Neural progenitor cell (in vitro differentiated cells): ENCODE measurements at regions not wholly inside any gene's neighbourhood (a gene's known extent, or its start where the extent isn't known, plus 50 kb on each side); places are given as distances from the start of the nearest gene placed in this dataset.

ENCODE experiments used
- DNase-seq: peaks from one replicate; pipeline ENCODE4 v3.0.0-alpha.2; 2016; ENCODE audit warnings: low spot score
- H2AFZ ChIP-seq: fragments of 200-600 bp; sonication (generic); replicated peaks from 2 replicates; pipeline ENCODE4 v1.6.1; 2016; ENCODE audit warnings: antibody characterized with exemption
- H3F3A ChIP-seq: fragments of 200-600 bp; sonication (generic); 2 replicates; pipeline ENCODE4 v1.6.1; 2016; ENCODE audit warnings: antibody characterized with exemption, low read depth
- H3K27ac ChIP-seq: fragments of 200-600 bp; sonication (generic); 2 replicates; pipeline ENCODE4 v1.5.1; 2016; ENCODE audit warnings: mild to moderate bottlenecking
- H3K27me3 ChIP-seq: fragments of 200-600 bp; sonication (generic); 2 replicates; pipeline ENCODE4 v1.6.1; 2016; ENCODE audit warnings: mild to moderate bottlenecking, moderate library complexity
- H3K36me3 ChIP-seq: fragments of 200-600 bp; sonication (generic); 2 replicates; pipeline ENCODE4 v1.5.1; 2016
- H3K4me1 ChIP-seq: fragments of 200-600 bp; sonication (generic); 2 replicates; pipeline ENCODE4 v1.6.1; 2016; ENCODE audit warnings: mixed run types
- H3K4me2 ChIP-seq: fragments of 200-600 bp; sonication (generic); 2 replicates; pipeline ENCODE4 v1.6.1; 2016
- H3K4me3 ChIP-seq: fragments of 200-600 bp; sonication (generic); 2 replicates; pipeline ENCODE4 v1.5.1; 2016
- H3K79me2 ChIP-seq: fragments of 200-600 bp; sonication (generic); 2 replicates; pipeline ENCODE4 v1.6.1; 2016; ENCODE audit warnings: low read depth
- H3K9ac ChIP-seq: fragments of 200-600 bp; sonication (generic); 2 replicates; pipeline ENCODE4 v1.6.1; 2016
- H3K9me3 ChIP-seq: fragments of 200-600 bp; sonication (generic); 2 replicates; pipeline ENCODE4 v1.5.1; 2016; ENCODE audit warnings: low read depth
- H4K20me1 ChIP-seq: fragments of 200-600 bp; sonication (generic); 2 replicates; pipeline ENCODE4 v1.6.1; 2016; ENCODE audit warnings: low read depth
- H3K27ac Mint-ChIP-seq: 3 replicates; pipeline ENCODE4 v1.8.0; 2021; ENCODE audit warnings: mixed read lengths
- H3K27me3 Mint-ChIP-seq: 2 replicates; pipeline ENCODE4 v1.8.0; 2022; ENCODE audit warnings: low read depth, mild to moderate bottlenecking, inconsistent platforms, moderate library complexity, mixed read lengths; ENCODE audit not compliant: insufficient read depth
- H3K36me3 Mint-ChIP-seq: 3 replicates; pipeline ENCODE4 v1.8.0; 2021; ENCODE audit warnings: mixed read lengths
- H3K4me1 Mint-ChIP-seq: 3 replicates; pipeline ENCODE4 v1.8.0; 2021; ENCODE audit warnings: mixed read lengths
- H3K4me3 Mint-ChIP-seq: 3 replicates; pipeline ENCODE4 v1.8.0; 2021; ENCODE audit warnings: mild to moderate bottlenecking, moderate library complexity, mixed read lengths
- H3K9me3 Mint-ChIP-seq: 3 replicates; pipeline ENCODE4 v1.8.0; 2020; ENCODE audit warnings: mixed read lengths
- EZH2 ChIP-seq: fragments of 200-600 bp; sonication (generic); IDR thresholded peaks from 2 replicates; pipeline ENCODE4 v1.6.1; 2017; ENCODE audit warnings: antibody characterized with exemption, mild to moderate bottlenecking, moderate library complexity
- EZH2phosphoT487 ChIP-seq: fragments of 200-600 bp; sonication (generic); IDR thresholded peaks from 2 replicates; pipeline ENCODE4 v1.6.1; 2017; ENCODE audit warnings: antibody characterized with exemption
- TF ChIP-seq, protein P1 (sequence below): fragments of 200-600 bp; sonication (generic); IDR thresholded peaks from 2 replicates; pipeline ENCODE4 v1.5.1; 2017; ENCODE audit warnings: antibody characterized with exemption, mild to moderate bottlenecking

DNA sequence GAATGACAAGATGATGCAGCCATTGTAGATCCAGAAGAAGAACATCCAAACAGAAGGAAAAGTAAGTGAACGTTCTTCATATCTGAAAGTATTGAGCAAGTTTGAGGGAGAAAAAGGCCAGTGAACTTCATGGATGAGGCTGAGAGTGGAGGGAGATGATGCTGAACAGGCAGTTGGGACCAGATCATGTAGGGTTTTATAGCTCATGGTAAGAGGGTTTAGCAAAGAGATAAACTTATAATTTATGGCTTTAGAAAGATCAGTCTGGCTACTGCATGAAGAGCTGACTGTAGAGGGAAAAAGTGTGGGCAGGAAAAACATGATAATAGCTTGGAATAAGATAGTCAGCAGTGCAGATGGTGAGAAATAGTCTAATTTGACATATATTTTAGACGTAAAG is 192.6 kb upstream of the LPP start:
- H3K4me1 ChIP-seq: no peaks in the 10 kb centered on the region
- no peaks in the 10 kb centered on the region for H3K27me3 ChIP-seq
- H3K9me3 Mint-ChIP-seq: no peaks in the 10 kb centered on the region
- H2AFZ ChIP-seq: no peak overlapping the region
- no peaks in the 10 kb centered on the region for H3K79me2 ChIP-seq
- no peak overlapping the region for H3K27ac Mint-ChIP-seq
- no peaks in the 10 kb centered on the region for H3K27me3 Mint-ChIP-seq
- H3K4me1 Mint-ChIP-seq: no peaks in the 10 kb centered on the region
- H3K9ac ChIP-seq: no peak overlapping the region
- no peaks in the 10 kb centered on the region for H3K36me3 ChIP-seq
- TF ChIP-seq, protein P1, sequence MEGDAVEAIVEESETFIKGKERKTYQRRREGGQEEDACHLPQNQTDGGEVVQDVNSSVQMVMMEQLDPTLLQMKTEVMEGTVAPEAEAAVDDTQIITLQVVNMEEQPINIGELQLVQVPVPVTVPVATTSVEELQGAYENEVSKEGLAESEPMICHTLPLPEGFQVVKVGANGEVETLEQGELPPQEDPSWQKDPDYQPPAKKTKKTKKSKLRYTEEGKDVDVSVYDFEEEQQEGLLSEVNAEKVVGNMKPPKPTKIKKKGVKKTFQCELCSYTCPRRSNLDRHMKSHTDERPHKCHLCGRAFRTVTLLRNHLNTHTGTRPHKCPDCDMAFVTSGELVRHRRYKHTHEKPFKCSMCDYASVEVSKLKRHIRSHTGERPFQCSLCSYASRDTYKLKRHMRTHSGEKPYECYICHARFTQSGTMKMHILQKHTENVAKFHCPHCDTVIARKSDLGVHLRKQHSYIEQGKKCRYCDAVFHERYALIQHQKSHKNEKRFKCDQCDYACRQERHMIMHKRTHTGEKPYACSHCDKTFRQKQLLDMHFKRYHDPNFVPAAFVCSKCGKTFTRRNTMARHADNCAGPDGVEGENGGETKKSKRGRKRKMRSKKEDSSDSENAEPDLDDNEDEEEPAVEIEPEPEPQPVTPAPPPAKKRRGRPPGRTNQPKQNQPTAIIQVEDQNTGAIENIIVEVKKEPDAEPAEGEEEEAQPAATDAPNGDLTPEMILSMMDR: no peak
- TF ChIP-seq EZH2 (no peak), EZH2phosphoT487 (no peak)
- H3F3A ChIP-seq: no peaks in the 10 kb centered on the region
- no peak overlapping the region for H3K27ac ChIP-seq
- no peak for DNase-seq
- H3K36me3 Mint-ChIP-seq: no peaks in the 10 kb centered on the region
- no peak overlapping the region for H3K4me3 ChIP-seq
- H3K9me3 ChIP-seq: no peaks in the 10 kb centered on the region
- no peak overlapping the region for H3K4me3 Mint-ChIP-seq
- H4K20me1 ChIP-seq: no peaks in the 10 kb centered on the region
- H3K4me2 ChIP-seq: no peak overlapping the region

- Histone ChIP-seq H2AFZ (no peak overlapping the region), H3K79me2 (no peaks in the 10 kb centered on the region), H3K4me3 (no peak overlapping the region), H3K27ac (no peak overlapping the region), H3K36me3 (no peaks in the 10 kb centered on the region), H3K9me3 (no peaks in the 10 kb centered on the region), H3K27me3 (no peaks in the 10 kb centered on the region), H3K4me1 (no peaks in the 10 kb centered on the region), H3F3A (no peaks in the 10 kb centered on the region), H4K20me1 (no peaks in the 10 kb centered on the region), H3K9ac (no peak overlapping the region), H3K4me2 (no peak overlapping the region)
- Mint-ChIP-seq H3K9me3 (no peaks in the 10 kb centered on the region), H3K27ac (no peak overlapping the region), H3K4me3 (no peak overlapping the region), H3K4me1 (no peaks in the 10 kb centered on the region), H3K36me3 (no peaks in the 10 kb centered on the region), H3K27me3 (no peaks in the 10 kb centered on the region)
- DNase-seq: no peak
- TF ChIP-seq, protein P1: no peak
- TF ChIP-seq EZH2 (no peak), EZH2phosphoT487 (no peak)
Measured at GRCh38 chr3:187963003-187963676, 190.8 kb upstream of the LPP start.

- no peaks in the 10 kb centered on the region for H3K4me1 ChIP-seq
- Mint-ChIP-seq H3K9me3 (no peaks in the 10 kb centered on the region), H3K36me3 (no peaks in the 10 kb centered on the region), H3K4me1 (no peaks in the 10 kb centered on the region), H3K27me3 (no peaks in the 10 kb centered on the region), H3K4me3 (no peak overlapping the region), H3K27ac (no peak overlapping the region)
- TF ChIP-seq EZH2 (no peak), EZH2phosphoT487 (no peak)
- TF ChIP-seq, protein P1: no peak
- no peaks in the 10 kb centered on the region for H3F3A ChIP-seq
- no peak overlapping the region for H3K27ac ChIP-seq
- no peak overlapping the region for H3K4me3 ChIP-seq
- no peaks in the 10 kb centered on the region for H3K36me3 ChIP-seq
- H3K4me2 ChIP-seq: no peak overlapping the region
- no peaks in the 10 kb centered on the region for H3K79me2 ChIP-seq
- no peak overlapping the region for H3K9ac ChIP-seq
- H3K27me3 ChIP-seq: no peaks in the 10 kb centered on the region
- H2AFZ ChIP-seq: no peak overlapping the region
- no peaks in the 10 kb centered on the region for H4K20me1 ChIP-seq
- H3K9me3 ChIP-seq: no peaks in the 10 kb centered on the region
- no peak for DNase-seq
Measured at GRCh38 chr3:187963677-187964385, 190.1 kb upstream of the LPP start.
